Nephron (organoid): ENCODE measurements at regions not wholly inside any gene's neighbourhood (a gene's known extent, or its start where the extent isn't known, plus 50 kb on each side); places are given as distances from the start of the nearest gene placed in this dataset.

Source experiments
- H3K27ac Mint-ChIP-seq, 3 experiments: 2 replicates each; pipeline ENCODE4 v1.8.0; 2020; ENCODE audit warnings: mixed read lengths in 3 of 3, mild to moderate bottlenecking in 2 of 3, moderate library complexity in 1 of 3
- H3K27me3 Mint-ChIP-seq: 2 replicates; pipeline ENCODE4 v1.8.0; 2021; ENCODE audit warnings: low read depth, mild to moderate bottlenecking, moderate library complexity, mixed read lengths
- H3K36me3 Mint-ChIP-seq: 2 replicates; pipeline ENCODE4 v1.8.0; 2020; ENCODE audit warnings: low read depth, mixed read lengths
- H3K4me1 Mint-ChIP-seq: 2 replicates; pipeline ENCODE4 v1.8.0; 2020; ENCODE audit warnings: mixed read lengths
- H3K4me3 Mint-ChIP-seq, 3 experiments: 2 replicates each; pipeline ENCODE4 v1.8.0; 2020; ENCODE audit warnings: mild to moderate bottlenecking in 3 of 3, mixed read lengths in 3 of 3, moderate library complexity in 2 of 3
- H3K9me3 Mint-ChIP-seq: 2 replicates; pipeline ENCODE4 v1.8.0; 2020; ENCODE audit warnings: mixed read lengths
- TF ChIP-seq, protein P1 (sequence below), 3 experiments: fragments of 200-600 bp; sonication (generic); IDR thresholded peaks; one replicate each; pipeline ENCODE4 v1.5.0; 2021; ENCODE audit warnings: antibody characterized with exemption in 3 of 3; ENCODE audit not compliant: unreplicated experiment in 3 of 3

GRCh38 chr16:51500306-51500705, 349.2 kb upstream of the SALL1 start:
- H3K27me3 Mint-ChIP-seq: peaks cover 4% of the 10 kb centered on the region
- peaks cover 3% of the 10 kb centered on the region for H3K9me3 Mint-ChIP-seq
- TF ChIP-seq, protein P1, sequence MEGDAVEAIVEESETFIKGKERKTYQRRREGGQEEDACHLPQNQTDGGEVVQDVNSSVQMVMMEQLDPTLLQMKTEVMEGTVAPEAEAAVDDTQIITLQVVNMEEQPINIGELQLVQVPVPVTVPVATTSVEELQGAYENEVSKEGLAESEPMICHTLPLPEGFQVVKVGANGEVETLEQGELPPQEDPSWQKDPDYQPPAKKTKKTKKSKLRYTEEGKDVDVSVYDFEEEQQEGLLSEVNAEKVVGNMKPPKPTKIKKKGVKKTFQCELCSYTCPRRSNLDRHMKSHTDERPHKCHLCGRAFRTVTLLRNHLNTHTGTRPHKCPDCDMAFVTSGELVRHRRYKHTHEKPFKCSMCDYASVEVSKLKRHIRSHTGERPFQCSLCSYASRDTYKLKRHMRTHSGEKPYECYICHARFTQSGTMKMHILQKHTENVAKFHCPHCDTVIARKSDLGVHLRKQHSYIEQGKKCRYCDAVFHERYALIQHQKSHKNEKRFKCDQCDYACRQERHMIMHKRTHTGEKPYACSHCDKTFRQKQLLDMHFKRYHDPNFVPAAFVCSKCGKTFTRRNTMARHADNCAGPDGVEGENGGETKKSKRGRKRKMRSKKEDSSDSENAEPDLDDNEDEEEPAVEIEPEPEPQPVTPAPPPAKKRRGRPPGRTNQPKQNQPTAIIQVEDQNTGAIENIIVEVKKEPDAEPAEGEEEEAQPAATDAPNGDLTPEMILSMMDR (IDR thresholded peaks at IDR 0.05; ENCODE audit: unreplicated experiment in 3 of 3): no peak
- no peaks in the 10 kb centered on the region for H3K4me1 Mint-ChIP-seq
- no peak overlapping the region for H3K27ac Mint-ChIP-seq
- H3K36me3 Mint-ChIP-seq: no peaks in the 10 kb centered on the region
- H3K4me3 Mint-ChIP-seq: no peak overlapping the region

- Mint-ChIP-seq H3K27me3 (no peaks in the 10 kb centered on the region), H3K36me3 (no peaks in the 10 kb centered on the region), H3K4me1 (no peaks in the 10 kb centered on the region), H3K4me3 (no peak overlapping the region), H3K27ac (no peak overlapping the region), H3K9me3 (peaks cover 3% of the 10 kb centered on the region)
- TF ChIP-seq, protein P1 (IDR thresholded peaks at IDR 0.05; ENCODE audit: unreplicated experiment in 3 of 3): no peak
Measured at GRCh38 chr16:51497541-51498211, 346.6 kb upstream of the SALL1 start.

DNA sequence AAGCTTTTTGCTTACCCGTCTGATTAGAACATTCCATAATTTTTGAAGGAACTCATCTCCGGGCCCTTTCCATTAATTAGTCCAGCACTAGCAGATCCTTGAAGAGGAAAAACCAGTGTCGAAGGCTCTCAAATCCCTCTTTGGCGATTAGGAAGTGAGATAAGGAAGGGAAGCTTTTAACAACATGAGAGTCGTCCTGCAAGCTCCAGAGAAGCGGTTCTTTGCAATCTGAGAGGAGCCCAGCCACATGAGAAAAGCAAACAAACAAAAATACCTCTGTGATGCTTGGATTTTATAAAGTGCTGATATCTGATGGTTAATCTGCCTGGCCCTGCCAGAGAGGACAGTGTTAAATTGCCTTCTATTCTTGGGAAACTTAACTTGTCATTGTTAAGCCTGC, 339.8 kb upstream of the SALL1 start:
- Mint-ChIP-seq H3K4me1 (no peaks in the 10 kb centered on the region), H3K36me3 (no peaks in the 10 kb centered on the region), H3K27me3 (no peaks in the 10 kb centered on the region), H3K9me3 (peaks cover 9% of the 10 kb centered on the region), H3K27ac (no peak overlapping the region), H3K4me3 (no peak overlapping the region)
- TF ChIP-seq, protein P1 (IDR thresholded peaks at IDR 0.05; ENCODE audit: unreplicated experiment in 3 of 3): no peak

GRCh38 chr16:51487880-51488279, 336.8 kb upstream of the SALL1 start:
- H3K27ac Mint-ChIP-seq: no peak overlapping the region
- H3K27me3 Mint-ChIP-seq: no peaks in the 10 kb centered on the region
- TF ChIP-seq, protein P1 (IDR thresholded peaks at IDR 0.05; ENCODE audit: unreplicated experiment in 3 of 3): no peak
- H3K4me3 Mint-ChIP-seq: no peak overlapping the region
- H3K4me1 Mint-ChIP-seq: no peaks in the 10 kb centered on the region
- H3K9me3 Mint-ChIP-seq: peaks cover 25% of the 10 kb centered on the region
- peaks cover 6% of the 10 kb centered on the region for H3K36me3 Mint-ChIP-seq

GRCh38 chr16:51474414-51475091, 323.5 kb upstream of the SALL1 start:
- no peaks in the 10 kb centered on the region for H3K4me1 Mint-ChIP-seq
- H3K9me3 Mint-ChIP-seq: peaks cover 3% of the 10 kb centered on the region
- TF ChIP-seq, protein P1 (IDR thresholded peaks at IDR 0.05; ENCODE audit: unreplicated experiment in 3 of 3): no peak
- H3K4me3 Mint-ChIP-seq: no peak overlapping the region
- H3K36me3 Mint-ChIP-seq: no peaks in the 10 kb centered on the region
- no peaks in the 10 kb centered on the region for H3K27me3 Mint-ChIP-seq
- no peak overlapping the region for H3K27ac Mint-ChIP-seq

- H3K4me1 Mint-ChIP-seq: no peaks in the 10 kb centered on the region
- TF ChIP-seq, protein P1 (IDR thresholded peaks at IDR 0.05; ENCODE audit: unreplicated experiment in 3 of 3): no peak
- peaks cover 7% of the 10 kb centered on the region for H3K27me3 Mint-ChIP-seq
- no peak overlapping the region for H3K27ac Mint-ChIP-seq
- H3K36me3 Mint-ChIP-seq: no peaks in the 10 kb centered on the region
- peaks cover 3% of the 10 kb centered on the region for H3K9me3 Mint-ChIP-seq
- H3K4me3 Mint-ChIP-seq: no peak overlapping the region
Measured at GRCh38 chr16:51473091-51473490, 322.0 kb upstream of the SALL1 start.
